Stimulated activated CD4-positive, alpha-beta T cell treated with anti-CD3 and anti-CD28 coated beads, Interleukin-1b, Interleukin-23, amount 100 ng/mL, for 1 hour (primary cell): ENCODE measurements at regions not wholly inside any gene's neighbourhood (a gene's known extent, or its start where the extent isn't known, plus 50 kb on each side); places are given as distances from the start of the nearest gene placed in this dataset.
"Not testable (repeated sequence)": the region's sequence is repeated elsewhere in the genome, so short reads cannot be mapped to it uniquely, and the experiment has no call there.

Experiments
- DNase-seq, 2 donors: peaks; one replicate each; pipeline ENCODE4 v3.0.0-alpha.2; 2020; ENCODE audit warnings: low read depth in 2 of 2

GRCh38 chr11:112539281-112539555, 278.6 kb upstream of the PLET1 start:
- not testable (repeated sequence) for DNase-seq

GRCh38 chr11:112539741-112540140, 279.1 kb upstream of the PLET1 start:
- DNase-seq = no peak

- no peak for DNase-seq
Observed at GRCh38 chr11:112540261-112540660, 279.6 kb upstream of the PLET1 start.

- DNase-seq = no peak
Observed at GRCh38 chr11:112541140-112542046, 280.7 kb upstream of the PLET1 start.

GRCh38 chr11:112542479-112542878, 281.8 kb upstream of the PLET1 start:
- no peak for DNase-seq

- no peak for DNase-seq
Observed at GRCh38 chr11:112543390-112543789, 282.7 kb upstream of the PLET1 start.

GRCh38 chr11:112548641-112549040, 288.0 kb upstream of the PLET1 start:
- no peak for DNase-seq

GRCh38 chr11:112553205-112553731, 292.6 kb upstream of the PLET1 start:
- DNase-seq = no peak

- no peak for DNase-seq
Observed at GRCh38 chr11:112554586-112554985, 293.9 kb upstream of the PLET1 start.

- DNase-seq = peak; percentile 33 to 48
Observed at GRCh38 chr11:112555491-112556364, 295.1 kb upstream of the PLET1 start.

GRCh38 chr11:112558691-112559090, 298.0 kb upstream of the PLET1 start:
- DNase-seq = no peak

- DNase-seq = no peak
Observed at GRCh38 chr11:112563808-112564207, 303.1 kb upstream of the PLET1 start.

- no peak for DNase-seq
Observed at GRCh38 chr11:112564228-112564955, 303.7 kb upstream of the PLET1 start.

- no peak for DNase-seq
Observed at GRCh38 chr11:112565551-112565950, 304.9 kb upstream of the PLET1 start.

GRCh38 chr11:112566124-112566523, 305.5 kb upstream of the PLET1 start:
- no peak for DNase-seq

- no peak for DNase-seq
Observed at GRCh38 chr11:112570333-112570732, 309.7 kb upstream of the PLET1 start.

- DNase-seq = no peak
Observed at GRCh38 chr11:112579282-112579681, 318.6 kb upstream of the PLET1 start.

GRCh38 chr11:112580864-112581263, 320.2 kb upstream of the PLET1 start:
- DNase-seq = no peak

- no peak for DNase-seq
Observed at GRCh38 chr11:112581747-112582146, 321.1 kb upstream of the PLET1 start.

- DNase-seq = no peak
Observed at GRCh38 chr11:112582366-112582765, 321.7 kb upstream of the PLET1 start.

- no peak for DNase-seq
Observed at GRCh38 chr11:112583261-112583893, 322.7 kb upstream of the PLET1 start.
